Stomach (tissue), 4 donors: ENCODE measurements at regions not wholly inside any gene's neighbourhood (a gene's known extent, or its start where the extent isn't known, plus 50 kb on each side); places are given as distances from the start of the nearest gene placed in this dataset.
"Not testable (repeated sequence)": the region's sequence is repeated elsewhere in the genome, so short reads cannot be mapped to it uniquely, and the experiment has no call there.

ENCODE experiments used
- POLR2A ChIP-seq, 4 donors: fragments of 450-650 bp; IDR thresholded peaks; one replicate each; pipeline ENCODE4 v1.6.1; 2016; ENCODE audit warnings: antibody characterized with exemption in 4 of 4, control low read depth in 2 of 4, mild to moderate bottlenecking in 1 of 4, moderate library complexity in 1 of 4
- POLR2AphosphoS5 ChIP-seq, 3 donors: sonication (generic); formaldehyde crosslinking; IDR thresholded peaks; one replicate each; pipeline ENCODE4 v1.6.1; 2016; ENCODE audit warnings: antibody characterized with exemption in 3 of 3
- TF ChIP-seq, protein P1 (sequence below), 7 experiments: fragments of 450-650 bp in 4 of 7; fragments of 200-600 bp in 3 of 7; sonication (generic) in 3 of 7; IDR thresholded peaks; one replicate each; pipeline ENCODE4 v1.5.1; 2016 to 2019; ENCODE audit warnings: antibody characterized with exemption in 7 of 7, control low read depth in 2 of 7, mild to moderate bottlenecking in 1 of 7

DNA sequence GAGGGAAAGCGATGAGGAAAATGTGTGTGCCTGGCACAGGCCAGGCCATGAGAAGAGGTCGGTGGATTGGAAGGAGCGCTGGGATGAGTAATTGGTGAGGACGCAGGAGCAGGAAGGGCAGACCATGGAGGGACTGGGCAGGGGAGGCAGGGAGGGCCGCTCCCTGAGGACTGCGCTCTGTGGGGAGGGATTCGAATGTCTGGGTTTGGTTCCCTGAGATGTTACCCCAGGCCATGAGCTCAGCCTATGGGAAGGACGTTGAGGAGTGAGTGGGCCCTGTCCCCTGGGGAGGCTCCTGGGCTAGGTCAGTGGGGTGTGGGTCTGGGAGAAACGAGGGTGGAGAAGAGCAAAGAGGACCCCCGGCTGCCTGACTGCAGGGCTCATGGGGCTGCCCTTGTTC is 415.2 kb upstream of the NPAP1 start:
- not testable (repeated sequence) for TF ChIP-seq POLR2A, POLR2AphosphoS5 (IDR thresholded peaks at IDR 0.05)
- TF ChIP-seq, protein P1, sequence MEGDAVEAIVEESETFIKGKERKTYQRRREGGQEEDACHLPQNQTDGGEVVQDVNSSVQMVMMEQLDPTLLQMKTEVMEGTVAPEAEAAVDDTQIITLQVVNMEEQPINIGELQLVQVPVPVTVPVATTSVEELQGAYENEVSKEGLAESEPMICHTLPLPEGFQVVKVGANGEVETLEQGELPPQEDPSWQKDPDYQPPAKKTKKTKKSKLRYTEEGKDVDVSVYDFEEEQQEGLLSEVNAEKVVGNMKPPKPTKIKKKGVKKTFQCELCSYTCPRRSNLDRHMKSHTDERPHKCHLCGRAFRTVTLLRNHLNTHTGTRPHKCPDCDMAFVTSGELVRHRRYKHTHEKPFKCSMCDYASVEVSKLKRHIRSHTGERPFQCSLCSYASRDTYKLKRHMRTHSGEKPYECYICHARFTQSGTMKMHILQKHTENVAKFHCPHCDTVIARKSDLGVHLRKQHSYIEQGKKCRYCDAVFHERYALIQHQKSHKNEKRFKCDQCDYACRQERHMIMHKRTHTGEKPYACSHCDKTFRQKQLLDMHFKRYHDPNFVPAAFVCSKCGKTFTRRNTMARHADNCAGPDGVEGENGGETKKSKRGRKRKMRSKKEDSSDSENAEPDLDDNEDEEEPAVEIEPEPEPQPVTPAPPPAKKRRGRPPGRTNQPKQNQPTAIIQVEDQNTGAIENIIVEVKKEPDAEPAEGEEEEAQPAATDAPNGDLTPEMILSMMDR (IDR thresholded peaks at IDR 0.05), result not testable (repeated sequence)
